NCI-H345 treated with DMSO at 0.1 percent for 48 hours (cell line): ENCODE measurements at regions not wholly inside any gene's neighbourhood (a gene's known extent, or its start where the extent isn't known, plus 50 kb on each side); places are given as distances from the start of the nearest gene placed in this dataset.

Source experiments
- DNase-seq: peaks from one replicate; lab custom pipeline; 2025; ENCODE audit not compliant: unreplicated experiment; lab: John Stamatoyannopoulos, UW

- DNase-seq = no peak
Measured at GRCh38 chr12:111180426-111181142, 188.3 kb downstream of the PHETA1 start.

DNA sequence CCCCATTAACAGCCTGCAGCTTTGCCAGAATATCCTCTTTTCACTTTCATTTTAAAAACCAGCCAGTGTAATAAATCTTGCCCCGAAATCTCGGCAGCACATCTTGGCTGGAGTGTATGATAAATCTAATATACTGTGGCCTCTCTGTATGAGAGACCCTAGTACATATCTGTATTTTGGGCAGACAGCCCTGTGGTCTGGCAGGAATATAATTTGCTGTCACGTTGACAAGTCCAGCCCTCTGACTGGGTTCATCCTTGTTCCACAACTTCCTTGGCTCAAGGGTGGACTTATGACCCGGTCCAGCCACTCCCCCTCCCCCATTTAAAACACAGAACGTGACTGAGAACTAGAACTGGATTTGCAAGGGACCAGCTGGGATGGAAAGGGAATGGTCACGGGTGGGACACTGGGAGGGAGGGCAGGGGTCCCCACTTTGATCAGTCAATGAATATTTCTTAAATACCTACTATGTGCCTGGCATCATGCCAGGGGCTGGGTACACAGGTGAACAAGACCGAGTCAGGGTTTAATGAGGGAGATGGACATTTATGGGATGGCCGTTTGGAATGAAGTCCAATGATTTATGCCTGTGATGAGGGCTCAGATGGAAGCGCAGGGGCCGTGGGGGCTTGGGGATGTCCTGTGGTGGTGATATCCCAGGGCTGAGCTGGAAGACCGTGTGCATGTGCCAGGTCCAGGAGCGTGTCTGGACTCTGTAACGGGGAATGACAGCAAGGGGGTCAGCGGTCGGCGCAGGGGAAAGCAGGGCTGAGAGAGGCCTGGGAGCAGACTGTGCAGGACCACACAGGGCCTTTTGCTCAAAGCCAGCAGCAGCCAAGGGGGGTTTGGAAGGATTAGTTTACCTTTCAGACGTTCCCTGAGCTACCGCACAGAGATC, 190.5 kb downstream of the PHETA1 start:
- no peak for DNase-seq

- no peak for DNase-seq
Measured at GRCh38 chr12:111175396-111176094, 193.3 kb downstream of the PHETA1 start.

DNA sequence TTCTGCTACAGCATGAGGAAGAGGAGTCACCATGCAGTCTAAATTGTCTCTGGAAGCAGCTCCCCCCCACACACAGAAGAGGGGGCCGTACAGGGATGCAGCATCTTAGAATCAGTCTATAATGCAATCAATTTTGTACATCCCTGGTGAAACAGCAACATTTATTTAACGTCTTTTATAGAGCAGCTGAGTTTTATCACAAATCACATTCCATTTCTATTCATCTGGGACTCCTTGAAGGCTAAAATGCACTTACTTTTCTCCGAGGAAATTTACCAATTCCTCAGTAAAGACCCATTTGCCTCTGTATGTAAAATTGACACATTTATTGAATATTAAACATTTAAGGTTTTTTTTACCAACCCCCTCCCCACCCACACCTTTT, 193.9 kb downstream of the PHETA1 start:
- DNase-seq = no peak

DNA sequence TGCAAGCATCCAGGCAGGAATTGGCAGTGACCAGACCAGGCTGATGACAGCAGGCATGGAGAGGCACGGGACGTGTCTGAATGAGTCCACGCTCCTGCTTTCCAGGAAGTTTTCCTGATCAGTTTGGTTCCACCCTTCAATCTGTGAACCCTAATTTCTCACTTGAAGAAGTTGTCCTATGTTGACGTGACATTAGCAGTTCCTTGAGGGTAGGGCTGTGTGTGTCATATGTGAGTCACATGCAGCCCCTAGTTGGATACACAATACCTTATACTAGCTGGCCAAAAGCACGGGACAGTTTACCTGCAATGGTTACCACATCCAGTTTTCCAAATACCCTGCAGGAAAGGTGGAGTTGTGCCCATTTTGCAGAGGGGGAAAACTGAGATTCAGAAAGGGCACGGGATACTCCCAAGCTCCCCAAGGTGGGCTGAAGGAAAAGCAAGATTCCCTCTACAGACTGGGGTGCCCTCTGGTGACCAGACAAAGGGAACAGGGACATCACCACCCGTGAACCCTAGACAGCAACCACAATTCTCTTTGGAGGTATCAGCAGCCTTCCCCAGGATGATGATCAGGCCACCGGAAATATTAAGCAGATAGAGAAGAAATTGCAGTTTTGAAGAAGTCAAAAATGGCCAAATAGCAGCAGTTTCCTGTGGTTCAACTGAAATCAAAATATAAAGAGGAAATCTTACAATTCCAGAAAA, 194.5 kb downstream of the PHETA1 start:
- DNase-seq = no peak

DNA sequence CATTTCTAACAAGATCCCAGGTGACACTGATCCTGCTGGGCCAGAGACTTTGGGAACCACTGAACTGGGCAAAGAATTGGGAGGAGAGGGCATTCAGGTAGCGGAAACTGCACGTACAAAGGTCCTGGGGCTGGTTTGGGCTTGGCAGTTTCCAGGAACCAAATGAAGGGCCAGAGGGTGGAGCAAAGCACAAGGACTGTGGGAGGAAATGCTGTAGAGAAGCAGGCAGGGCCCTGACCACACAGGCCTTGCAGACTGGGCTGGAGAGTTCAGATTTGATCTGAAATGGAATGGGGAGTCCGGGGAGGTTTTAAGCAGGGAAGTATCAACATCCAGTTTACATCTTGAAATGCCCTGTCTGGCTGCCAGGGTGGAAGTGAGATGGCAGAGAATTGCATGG, 195.1 kb downstream of the PHETA1 start:
- no peak for DNase-seq

DNA sequence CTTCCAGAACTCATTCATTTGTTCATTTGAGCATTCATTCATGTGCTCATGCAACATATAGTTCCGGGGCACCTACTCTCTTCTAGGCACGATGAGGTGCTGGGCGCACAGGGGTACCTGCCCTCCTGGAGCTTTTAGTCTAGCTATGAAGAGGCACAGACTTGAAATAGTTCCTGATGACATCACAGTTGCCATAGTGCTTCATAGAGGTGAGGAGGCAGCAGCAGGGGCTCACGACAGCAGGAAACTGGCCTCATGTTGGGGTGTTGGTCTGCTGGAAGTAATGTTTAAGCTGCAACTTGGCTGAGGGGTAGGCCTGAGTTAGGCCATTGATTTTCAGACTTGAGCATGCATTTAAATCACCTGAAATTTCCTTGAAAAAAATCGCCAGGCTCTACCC, 195.5 kb downstream of the PHETA1 start:
- DNase-seq = no peak

DNA sequence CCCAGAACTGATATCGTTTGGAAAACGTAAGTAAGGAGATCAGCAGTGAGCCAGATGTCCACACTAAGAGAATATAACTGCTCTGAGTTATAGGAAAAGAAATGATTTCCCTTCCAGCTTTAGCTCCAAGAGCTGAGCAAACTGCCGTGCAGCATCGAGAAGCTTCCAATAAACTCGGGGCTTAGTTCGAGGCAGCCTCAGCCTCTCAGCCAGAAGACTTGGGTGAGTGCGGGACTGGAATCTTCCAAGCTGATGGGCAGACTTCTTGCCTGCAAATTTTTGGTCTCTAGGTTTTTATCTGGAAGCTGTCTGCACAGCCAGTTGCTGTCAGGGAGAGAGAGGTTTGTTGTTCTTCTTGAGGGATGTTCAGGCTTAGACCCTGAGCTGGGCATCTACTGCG, 196.1 kb downstream of the PHETA1 start:
- no peak for DNase-seq

DNA sequence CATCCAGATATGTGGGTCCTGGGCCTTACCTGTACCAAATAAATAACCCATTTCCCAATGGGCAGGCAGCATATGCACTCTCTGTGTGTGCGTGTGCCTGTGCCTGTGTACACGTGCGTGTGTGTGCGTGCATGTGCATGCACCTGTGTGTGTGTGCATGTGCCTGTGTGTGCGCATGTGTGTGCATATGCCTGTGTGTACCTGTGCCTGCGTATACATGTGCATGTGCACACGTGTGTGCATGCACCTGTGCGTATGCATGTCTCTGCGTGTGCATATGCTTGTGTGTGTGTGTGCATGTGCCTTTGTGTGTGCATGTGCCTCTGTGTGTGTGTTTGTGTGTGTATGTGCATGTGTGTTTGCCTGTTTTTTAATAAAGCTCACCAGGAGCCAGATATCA, 197.1 kb downstream of the PHETA1 start:
- DNase-seq = no peak

DNA sequence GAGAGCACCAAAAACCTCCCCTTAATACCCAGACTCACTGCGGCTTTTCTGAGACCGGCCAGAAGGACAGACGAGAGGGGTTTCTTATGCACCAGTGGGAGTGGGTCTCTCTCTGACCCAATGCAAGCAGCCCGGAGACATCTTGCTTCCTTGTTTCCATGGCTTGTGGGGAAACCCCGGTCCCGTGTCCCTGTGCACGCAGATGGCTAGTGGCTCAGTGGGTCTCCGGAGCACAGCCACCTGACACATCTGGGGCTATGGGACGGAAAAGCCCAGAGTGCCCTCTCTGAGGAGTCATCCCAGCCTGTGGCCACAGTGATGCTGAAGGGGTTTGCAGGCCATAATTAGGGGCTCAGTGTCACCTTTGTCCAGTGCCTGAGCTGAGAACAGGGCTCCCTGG, 197.6 kb downstream of the PHETA1 start:
- DNase-seq = no peak

DNA sequence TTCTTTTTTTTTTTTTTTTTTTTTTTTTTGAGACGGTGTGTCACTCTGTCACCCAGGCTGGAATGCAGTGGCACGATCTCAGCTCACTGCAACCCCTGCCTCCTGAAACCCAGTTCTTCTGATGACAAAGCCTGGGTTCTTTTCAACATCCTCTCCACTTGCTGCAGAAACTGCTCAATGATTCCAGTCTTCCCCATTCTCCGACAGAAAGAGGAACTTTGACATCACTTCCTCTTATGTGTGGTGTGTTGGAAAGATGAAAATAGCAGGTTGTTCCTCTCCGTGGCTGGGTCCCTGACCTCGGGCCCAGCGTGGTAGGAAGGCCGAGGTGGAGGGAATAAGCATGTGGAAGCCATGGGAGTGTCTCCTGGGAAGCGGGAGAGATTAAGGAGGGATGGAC, 198.4 kb downstream of the PHETA1 start:
- DNase-seq = no peak

DNA sequence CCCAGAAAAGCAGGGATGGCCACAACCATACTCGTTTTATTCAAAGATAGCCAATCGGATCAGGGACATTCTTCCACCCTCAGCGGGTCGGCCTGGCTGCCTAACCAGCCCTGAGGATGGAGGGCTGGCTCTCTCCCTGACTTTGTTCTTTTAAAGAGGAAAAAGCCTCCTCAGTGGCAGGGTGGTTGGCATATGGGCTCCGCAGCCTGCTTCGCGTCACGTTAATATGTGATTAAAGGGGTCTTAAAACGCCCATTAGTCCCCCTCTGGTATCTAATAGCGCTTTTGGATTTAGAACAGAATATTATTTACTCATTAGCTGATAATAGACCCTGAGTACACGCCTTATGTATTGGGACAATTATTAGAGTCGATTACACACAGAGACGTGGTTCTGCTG, 199.4 kb downstream of the PHETA1 start:
- DNase-seq = no peak

DNA sequence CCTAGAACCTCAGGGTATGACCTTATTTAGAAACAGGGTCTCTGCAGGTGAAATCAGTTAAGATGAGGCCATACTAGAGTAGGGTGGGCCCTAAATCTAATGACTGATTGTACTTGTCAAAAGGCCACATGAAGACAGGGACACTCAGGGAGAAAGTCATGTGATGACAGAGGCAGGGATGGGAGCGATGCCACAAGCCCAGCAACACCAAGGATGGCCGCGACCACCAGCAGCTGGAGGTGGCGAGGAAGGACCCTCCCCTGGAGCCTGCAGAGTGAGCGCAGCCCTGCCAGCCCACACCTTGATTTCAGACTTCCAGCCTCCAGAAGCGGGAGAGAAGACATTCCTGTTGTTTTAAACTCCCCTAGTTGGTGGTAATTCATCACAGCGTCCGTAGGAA, 199.9 kb downstream of the PHETA1 start:
- no peak for DNase-seq

DNA sequence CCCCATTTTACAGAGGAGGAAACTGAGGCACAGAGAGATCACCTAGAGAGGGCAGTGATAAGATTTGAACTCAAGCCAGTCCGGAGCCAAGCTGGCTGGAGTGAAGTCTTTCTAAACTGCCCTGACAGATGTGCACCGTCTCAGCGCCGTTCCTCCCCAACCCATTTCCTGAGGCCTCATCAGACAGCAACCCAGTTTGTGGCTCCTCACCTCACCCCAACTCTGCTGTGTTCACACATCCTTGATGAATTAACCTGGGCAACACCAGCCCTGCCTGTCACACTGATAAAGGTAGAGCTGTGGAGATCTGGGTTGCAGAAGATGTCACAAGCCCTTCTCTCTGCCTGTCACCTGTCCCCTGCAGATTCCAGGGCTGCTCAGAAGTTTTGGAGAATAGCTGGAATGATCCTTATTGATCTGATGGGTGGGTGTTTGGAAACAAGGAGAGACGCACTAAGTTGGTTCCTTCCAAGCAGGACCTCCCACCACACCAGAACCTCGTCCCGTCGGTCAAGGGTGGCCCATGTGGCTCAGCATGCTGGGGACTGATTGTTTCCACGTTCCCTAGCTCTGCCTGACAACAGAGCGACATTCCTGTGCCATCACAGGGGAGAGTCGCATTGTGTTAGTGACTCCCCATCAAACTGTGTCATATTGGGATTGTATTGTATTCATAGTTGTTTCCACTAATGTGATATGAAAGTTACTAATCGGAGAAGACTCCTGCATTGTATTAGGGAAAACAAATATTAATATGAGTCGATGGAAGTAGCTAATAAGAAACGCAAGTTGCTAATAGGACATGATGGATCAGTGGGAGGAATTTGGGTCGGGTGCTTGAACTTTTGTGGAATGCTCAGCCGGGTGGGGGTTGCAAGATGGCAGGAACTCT, 200.6 kb downstream of the PHETA1 start:
- no peak for DNase-seq

DNA sequence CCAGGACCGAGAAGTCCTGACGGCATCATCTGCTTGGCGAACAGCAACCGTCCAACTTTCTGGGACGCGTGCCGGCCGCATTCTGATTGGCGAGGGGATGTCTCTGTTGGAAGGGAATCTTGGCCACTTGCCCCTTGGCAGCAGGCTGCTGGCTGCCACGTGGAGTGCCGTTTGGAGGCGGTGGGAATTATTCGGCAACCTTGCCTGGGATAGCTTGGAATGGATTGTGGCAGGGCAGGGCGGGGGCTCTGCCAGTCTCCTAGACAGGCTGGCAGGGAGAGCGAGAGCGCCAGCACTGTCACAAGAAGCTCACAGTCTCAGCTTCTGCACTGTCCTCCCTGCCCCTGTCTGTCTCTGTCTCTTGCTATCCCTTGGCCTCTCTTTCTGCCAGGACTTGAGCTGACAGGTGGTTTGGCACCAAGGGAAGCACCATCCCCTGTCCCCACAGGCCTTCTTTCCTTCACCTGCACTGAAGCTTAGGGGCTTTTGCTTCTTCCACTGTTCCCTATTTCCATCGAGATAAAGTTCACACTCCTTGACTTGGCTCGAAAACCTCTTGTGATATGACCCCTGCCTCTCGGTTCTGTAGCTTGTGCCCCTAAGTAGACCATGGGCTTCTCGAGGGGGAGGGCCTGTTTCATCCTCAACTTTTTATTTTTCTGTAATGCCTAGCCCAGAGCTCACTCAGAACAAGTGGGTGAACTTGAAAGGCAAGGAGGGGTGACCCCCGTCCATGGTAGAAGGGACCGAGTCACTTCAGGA, 201.9 kb downstream of the PHETA1 start:
- no peak for DNase-seq

- no peak for DNase-seq
Measured at GRCh38 chr12:111164833-111165525, 203.9 kb downstream of the PHETA1 start.

DNA sequence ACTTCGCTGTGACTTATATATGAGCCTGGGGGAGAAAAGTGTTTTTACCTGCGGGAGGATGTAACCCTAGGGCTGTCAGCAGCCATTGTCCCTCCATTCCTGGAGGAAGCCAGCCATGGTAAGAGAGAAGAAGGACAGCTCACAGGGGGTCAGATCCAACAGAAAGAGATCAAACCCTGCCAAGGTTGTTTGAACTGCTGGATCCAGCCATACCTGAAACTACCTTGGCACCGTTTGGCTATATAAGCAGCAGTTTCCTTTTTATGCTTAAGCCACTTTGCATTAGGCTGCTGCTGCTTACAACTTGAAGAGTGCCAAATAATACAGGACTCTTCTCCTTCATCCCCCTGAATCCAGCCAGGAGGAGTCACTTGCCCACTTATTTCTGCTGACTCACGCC, 205.5 kb downstream of the PHETA1 start:
- no peak for DNase-seq

DNA sequence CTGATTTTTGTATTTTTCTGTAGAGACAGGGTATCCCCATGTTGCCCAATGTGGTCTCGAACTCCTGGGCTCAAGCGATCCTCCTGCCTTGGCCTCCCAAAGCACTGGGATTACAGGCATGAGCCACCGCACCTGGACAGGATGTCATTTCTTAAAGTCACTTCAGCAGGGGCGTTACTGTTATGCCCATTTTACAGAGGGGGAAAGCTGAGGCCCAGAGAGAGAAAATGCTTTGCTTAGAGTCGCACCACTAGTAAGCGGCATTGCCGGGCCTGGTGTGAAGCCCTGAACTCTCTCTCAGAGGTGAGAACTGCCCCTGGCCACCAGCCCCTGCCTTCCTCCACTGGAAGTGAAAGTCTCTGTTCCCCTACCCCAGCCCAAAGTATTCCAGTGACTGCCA, 207.0 kb downstream of the PHETA1 start:
- no peak for DNase-seq
